ENCODE measurements at regions not wholly inside any gene's neighbourhood (a gene's known extent, or its start where the extent isn't known, plus 50 kb on each side); places are given as distances from the start of the nearest gene placed in this dataset.

GRCh38 chr13:100790405-100790804 is 115.8 kb upstream of the TMTC4 start:
- no peak overlapping the region for H3K27ac ChIP-seq
- H3K36me3 ChIP-seq (ENCODE audit: low read depth, missing control alignments) = no peaks in the 10 kb centered on the region
- intact Hi-C loops (cut with DNase I; ENCODE audit: low total_unique reads) = no loop called here
- no peaks in the 10 kb centered on the region for H3K9me3 ChIP-seq
- H3K4me1 ChIP-seq = no peaks in the 10 kb centered on the region
- no peaks in the 10 kb centered on the region for H3K27me3 ChIP-seq
- TF ChIP-seq, protein P1, sequence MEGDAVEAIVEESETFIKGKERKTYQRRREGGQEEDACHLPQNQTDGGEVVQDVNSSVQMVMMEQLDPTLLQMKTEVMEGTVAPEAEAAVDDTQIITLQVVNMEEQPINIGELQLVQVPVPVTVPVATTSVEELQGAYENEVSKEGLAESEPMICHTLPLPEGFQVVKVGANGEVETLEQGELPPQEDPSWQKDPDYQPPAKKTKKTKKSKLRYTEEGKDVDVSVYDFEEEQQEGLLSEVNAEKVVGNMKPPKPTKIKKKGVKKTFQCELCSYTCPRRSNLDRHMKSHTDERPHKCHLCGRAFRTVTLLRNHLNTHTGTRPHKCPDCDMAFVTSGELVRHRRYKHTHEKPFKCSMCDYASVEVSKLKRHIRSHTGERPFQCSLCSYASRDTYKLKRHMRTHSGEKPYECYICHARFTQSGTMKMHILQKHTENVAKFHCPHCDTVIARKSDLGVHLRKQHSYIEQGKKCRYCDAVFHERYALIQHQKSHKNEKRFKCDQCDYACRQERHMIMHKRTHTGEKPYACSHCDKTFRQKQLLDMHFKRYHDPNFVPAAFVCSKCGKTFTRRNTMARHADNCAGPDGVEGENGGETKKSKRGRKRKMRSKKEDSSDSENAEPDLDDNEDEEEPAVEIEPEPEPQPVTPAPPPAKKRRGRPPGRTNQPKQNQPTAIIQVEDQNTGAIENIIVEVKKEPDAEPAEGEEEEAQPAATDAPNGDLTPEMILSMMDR (IDR thresholded peaks at IDR 0.05) = no peak
- no peak for TF ChIP-seq POLR2A (IDR thresholded peaks at IDR 0.05)
- DNase-seq = no peak
- no peak overlapping the region for H3K4me3 ChIP-seq
- 73% methylated on average over 1 of the region's 1 CpG for WGBS, 2 donors

DNA sequence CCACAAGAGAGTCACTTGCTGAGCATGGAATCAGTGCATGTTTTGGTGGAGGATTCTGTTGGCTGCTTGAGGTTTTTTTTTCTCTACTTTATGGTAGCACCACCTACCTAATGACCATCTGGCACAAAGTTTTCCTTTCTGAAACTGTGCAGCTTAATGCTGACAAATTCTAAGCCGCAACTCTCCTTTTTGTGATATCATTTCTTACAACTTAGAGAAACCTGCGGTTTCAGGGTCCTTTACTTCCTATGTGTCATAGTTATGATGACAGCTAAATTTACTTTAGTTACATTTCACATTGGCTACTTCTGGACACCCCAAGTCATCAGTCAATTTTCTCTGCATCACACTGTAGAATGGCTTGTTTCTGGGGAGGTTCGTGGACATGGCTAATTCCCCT is 115.4 kb upstream of the TMTC4 start:
- no peaks in the 10 kb centered on the region for H3K27me3 ChIP-seq
- intact Hi-C loops (cut with DNase I; ENCODE audit: low total_unique reads) = no loop called here
- no peaks in the 10 kb centered on the region for H3K4me1 ChIP-seq
- no peak overlapping the region for H3K27ac ChIP-seq
- no peak overlapping the region for H3K4me3 ChIP-seq
- H3K9me3 ChIP-seq = no peaks in the 10 kb centered on the region
- WGBS, 2 donors = 60 to 70% methylated on average over 3 of the region's 3 CpGs
- TF ChIP-seq, protein P1 (IDR thresholded peaks at IDR 0.05) = no peak
- no peak for TF ChIP-seq POLR2A (IDR thresholded peaks at IDR 0.05)
- DNase-seq = no peak
- H3K36me3 ChIP-seq (ENCODE audit: low read depth, missing control alignments) = no peaks in the 10 kb centered on the region

DNA sequence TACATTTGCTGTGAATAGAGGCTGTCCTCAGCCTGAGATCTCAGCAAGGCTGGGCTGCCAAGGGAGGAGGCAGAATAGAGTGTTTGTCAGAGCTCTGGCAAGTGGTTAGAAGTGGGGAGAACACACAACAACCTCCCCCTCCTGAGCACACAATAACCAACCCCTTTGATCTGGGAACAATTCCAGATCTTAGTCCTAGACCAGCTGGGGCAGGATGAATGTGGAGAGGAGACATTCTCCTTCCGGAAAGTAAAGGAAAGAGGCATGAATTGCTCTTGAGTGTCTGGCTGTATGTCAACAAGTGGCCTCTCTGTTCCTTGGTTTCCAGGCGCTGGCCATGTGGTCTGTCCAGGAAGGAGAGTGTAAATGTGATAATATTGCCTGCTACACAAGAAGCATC is 114.9 kb upstream of the TMTC4 start:
- DNase-seq = no peak
- Histone ChIP-seq H3K27ac (no peak overlapping the region), H3K4me1 (no peaks in the 10 kb centered on the region), H3K4me3 (no peak overlapping the region), H3K27me3 (no peaks in the 10 kb centered on the region), H3K36me3 (ENCODE audit: low read depth, missing control alignments) (no peaks in the 10 kb centered on the region), H3K9me3 (no peaks in the 10 kb centered on the region)
- intact Hi-C loops (cut with DNase I; ENCODE audit: low total_unique reads) = no loop called here
- TF ChIP-seq, protein P1 (IDR thresholded peaks at IDR 0.05) = no peak
- TF ChIP-seq POLR2A (IDR thresholded peaks at IDR 0.05) = no peak
- 26 to 30% methylated on average over 2 of the region's 2 CpGs for WGBS, 2 donors

GRCh38 chr13:100789025-100789424 is 114.4 kb upstream of the TMTC4 start:
- WGBS, 2 donors = 67 to 81% methylated on average over 1 of the region's 1 CpG
- intact Hi-C loops (cut with DNase I; ENCODE audit: low total_unique reads) = no loop called here
- no peaks in the 10 kb centered on the region for H3K4me1 ChIP-seq
- no peaks in the 10 kb centered on the region for H3K9me3 ChIP-seq
- no peaks in the 10 kb centered on the region for H3K27me3 ChIP-seq
- H3K36me3 ChIP-seq (ENCODE audit: low read depth, missing control alignments) = no peaks in the 10 kb centered on the region
- no peak for TF ChIP-seq POLR2A (IDR thresholded peaks at IDR 0.05)
- TF ChIP-seq, protein P1 (IDR thresholded peaks at IDR 0.05) = no peak
- H3K27ac ChIP-seq = no peak overlapping the region
- no peak for DNase-seq
- H3K4me3 ChIP-seq = no peak overlapping the region

DNA sequence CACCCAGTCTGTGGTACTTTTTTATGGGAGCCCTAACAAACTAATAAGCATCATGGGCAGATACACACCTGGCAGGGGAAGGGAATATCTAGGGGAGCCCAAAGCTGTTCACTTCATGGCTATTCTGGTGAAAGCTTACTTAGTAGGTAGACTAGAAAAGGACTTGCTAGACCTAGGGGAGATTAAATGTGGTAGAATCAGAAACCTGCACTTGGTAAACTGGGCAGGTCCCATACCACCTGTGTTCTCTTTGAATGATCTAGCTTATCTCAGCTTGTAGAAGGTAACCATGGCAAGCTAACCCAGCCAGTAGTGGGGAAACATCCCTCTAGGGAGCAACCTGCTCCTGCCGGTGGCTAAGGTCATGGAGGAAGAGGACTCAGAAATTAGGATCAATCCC is 113.9 kb upstream of the TMTC4 start:
- intact Hi-C loops (cut with DNase I; ENCODE audit: low total_unique reads) = no loop called here
- no peaks in the 10 kb centered on the region for H3K36me3 ChIP-seq (ENCODE audit: low read depth, missing control alignments)
- 84 to 93% methylated on average over 1 of the region's 1 CpG for WGBS, 2 donors

More for the DNA sequence above, 113.9 kb upstream of the TMTC4 start:
- Histone ChIP-seq H3K4me3 (no peak overlapping the region), H3K27me3 (no peaks in the 10 kb centered on the region), H3K9me3 (no peaks in the 10 kb centered on the region), H3K4me1 (no peaks in the 10 kb centered on the region), H3K27ac (no peak overlapping the region)
- TF ChIP-seq POLR2A (IDR thresholded peaks at IDR 0.05) = no peak
- TF ChIP-seq, protein P1 (IDR thresholded peaks at IDR 0.05) = no peak
- no peak for DNase-seq
